Upper lobe of left lung (tissue), 4 donors: ENCODE measurements at regions not wholly inside any gene's neighbourhood (a gene's known extent, or its start where the extent isn't known, plus 50 kb on each side); places are given as distances from the start of the nearest gene placed in this dataset.

ENCODE experiments used
- CTCF ChIP-seq, 6 experiments: fragments of 450-650 bp in 4 of 6; fragments of 200-600 bp in 2 of 6; sonication (generic) in 2 of 6; IDR thresholded peaks; one replicate each; pipeline ENCODE4 v1.5.1; 2016 to 2019; ENCODE audit warnings: antibody characterized with exemption in 6 of 6
- EP300 ChIP-seq, 4 donors: sonication (generic); formaldehyde crosslinking; IDR thresholded peaks; one replicate each; pipeline ENCODE4 v1.5.1; 2017; ENCODE audit warnings: antibody characterized with exemption in 4 of 4, control low read depth in 2 of 4
- POLR2A ChIP-seq, 4 donors: fragments of 450-650 bp; IDR thresholded peaks; one replicate each; pipeline ENCODE4 v1.5.1; 2016 to 2017; ENCODE audit warnings: antibody characterized with exemption in 4 of 4, mild to moderate bottlenecking in 2 of 4

GRCh38 chr2:76668279-76668678 lies 853.9 kb downstream of the LRRTM4 start:
- no peak for TF ChIP-seq CTCF (IDR thresholded peaks at IDR 0.05)
- no peak for TF ChIP-seq EP300 (IDR thresholded peaks at IDR 0.05)
- no peak for TF ChIP-seq POLR2A (IDR thresholded peaks at IDR 0.05)
